ENCODE measurements at regions not wholly inside any gene's neighbourhood (a gene's known extent, or its start where the extent isn't known, plus 50 kb on each side); places are given as distances from the start of the nearest gene placed in this dataset.

DNA sequence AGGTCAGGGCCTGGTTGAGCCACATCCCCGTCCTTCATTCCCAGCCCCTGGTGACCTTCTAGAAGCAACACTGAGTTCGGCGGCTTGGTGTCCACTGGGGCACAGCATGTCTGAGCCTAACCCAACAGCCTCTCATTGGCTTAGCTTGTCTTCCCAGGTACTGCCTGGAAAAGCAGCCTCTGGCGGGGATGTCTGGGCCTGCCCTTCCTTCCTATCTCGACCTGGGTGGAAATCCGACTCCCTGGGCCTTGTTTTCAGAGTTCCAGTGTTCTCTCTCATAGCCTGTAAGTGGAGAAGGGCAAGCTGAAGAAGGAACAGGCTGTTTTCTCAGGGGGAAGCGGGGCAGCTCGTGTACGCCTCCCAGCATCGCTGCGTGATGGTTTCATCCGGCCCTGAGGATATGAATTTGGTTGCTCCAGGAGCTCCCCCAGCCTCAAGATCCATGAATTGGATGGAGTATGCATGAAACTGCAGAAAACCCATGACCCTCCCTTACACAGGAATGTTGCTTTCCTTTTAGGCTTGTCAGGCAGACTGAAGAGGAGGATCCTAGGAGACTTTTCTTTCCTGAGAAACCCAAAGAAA lies 116.5 kb upstream of the IRF2BP2 start:
- H3K27ac Mint-ChIP-seq: peak overlapping the region; percentile 98
- H3K36me3 Mint-ChIP-seq (ENCODE audit: low read depth): no peaks in the 10 kb centered on the region
- H3K9me3 Mint-ChIP-seq: no peaks in the 10 kb centered on the region
- peak; percentile 45 for DNase-seq
- TF ChIP-seq, protein P1, sequence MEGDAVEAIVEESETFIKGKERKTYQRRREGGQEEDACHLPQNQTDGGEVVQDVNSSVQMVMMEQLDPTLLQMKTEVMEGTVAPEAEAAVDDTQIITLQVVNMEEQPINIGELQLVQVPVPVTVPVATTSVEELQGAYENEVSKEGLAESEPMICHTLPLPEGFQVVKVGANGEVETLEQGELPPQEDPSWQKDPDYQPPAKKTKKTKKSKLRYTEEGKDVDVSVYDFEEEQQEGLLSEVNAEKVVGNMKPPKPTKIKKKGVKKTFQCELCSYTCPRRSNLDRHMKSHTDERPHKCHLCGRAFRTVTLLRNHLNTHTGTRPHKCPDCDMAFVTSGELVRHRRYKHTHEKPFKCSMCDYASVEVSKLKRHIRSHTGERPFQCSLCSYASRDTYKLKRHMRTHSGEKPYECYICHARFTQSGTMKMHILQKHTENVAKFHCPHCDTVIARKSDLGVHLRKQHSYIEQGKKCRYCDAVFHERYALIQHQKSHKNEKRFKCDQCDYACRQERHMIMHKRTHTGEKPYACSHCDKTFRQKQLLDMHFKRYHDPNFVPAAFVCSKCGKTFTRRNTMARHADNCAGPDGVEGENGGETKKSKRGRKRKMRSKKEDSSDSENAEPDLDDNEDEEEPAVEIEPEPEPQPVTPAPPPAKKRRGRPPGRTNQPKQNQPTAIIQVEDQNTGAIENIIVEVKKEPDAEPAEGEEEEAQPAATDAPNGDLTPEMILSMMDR (IDR thresholded peaks at IDR 0.05): no peak
- H3K4me3 Mint-ChIP-seq: peak overlapping the region; percentile 48
- no peaks in the 10 kb centered on the region for H3K27me3 Mint-ChIP-seq (ENCODE audit: low read depth, poor library complexity)
- peaks cover 99% of the 10 kb centered on the region for H3K4me1 Mint-ChIP-seq

DNA sequence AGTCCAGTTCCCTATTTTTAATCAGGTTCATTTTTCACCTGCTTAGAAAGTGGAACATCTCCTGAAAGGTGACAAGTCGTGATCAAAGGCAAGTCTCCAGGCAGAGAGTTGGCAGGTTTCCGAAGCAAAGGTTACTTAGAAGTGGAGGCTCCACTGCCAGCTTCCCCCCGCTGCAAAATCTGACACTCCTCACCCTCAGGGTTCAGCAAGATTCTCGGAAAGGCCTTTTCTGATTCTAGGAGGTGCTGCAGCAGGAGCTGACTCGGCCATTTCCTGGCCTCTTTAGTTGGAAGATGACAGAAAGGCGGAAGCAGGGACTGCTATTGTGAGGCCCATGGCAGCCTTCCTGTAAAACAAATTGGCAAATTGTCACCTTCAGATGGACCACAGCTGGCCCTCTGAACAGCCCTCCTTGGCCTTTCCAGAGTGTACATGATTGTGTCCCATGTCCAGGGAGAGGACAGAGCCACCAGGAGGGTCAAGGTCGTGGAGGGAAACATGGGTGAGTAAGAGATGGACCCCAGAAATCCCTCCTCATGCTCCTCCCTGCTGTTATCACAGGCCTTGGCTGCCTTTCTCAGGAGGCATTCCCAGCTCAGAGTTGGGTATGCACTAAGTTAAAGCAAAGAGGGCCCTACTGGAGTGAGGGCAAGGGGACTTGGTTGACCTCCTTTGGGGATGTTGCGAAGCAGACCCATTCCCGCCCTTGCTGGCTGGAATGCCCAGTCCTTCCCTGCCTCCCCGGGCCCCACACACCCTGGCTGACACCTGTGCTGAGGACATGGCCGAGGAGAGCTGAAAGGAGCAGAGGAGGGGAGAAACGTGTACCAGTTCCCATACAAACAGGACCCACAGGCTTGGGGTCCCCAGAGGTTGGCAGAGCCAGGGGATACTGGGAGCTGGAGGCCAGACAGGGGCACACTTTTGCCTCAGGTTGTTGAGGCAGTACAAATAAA lies 115.5 kb upstream of the IRF2BP2 start:
- TF ChIP-seq, protein P1 (IDR thresholded peaks at IDR 0.05): no peak
- DNase-seq: no peak
- H3K9me3 Mint-ChIP-seq: no peaks in the 10 kb centered on the region

DNA sequence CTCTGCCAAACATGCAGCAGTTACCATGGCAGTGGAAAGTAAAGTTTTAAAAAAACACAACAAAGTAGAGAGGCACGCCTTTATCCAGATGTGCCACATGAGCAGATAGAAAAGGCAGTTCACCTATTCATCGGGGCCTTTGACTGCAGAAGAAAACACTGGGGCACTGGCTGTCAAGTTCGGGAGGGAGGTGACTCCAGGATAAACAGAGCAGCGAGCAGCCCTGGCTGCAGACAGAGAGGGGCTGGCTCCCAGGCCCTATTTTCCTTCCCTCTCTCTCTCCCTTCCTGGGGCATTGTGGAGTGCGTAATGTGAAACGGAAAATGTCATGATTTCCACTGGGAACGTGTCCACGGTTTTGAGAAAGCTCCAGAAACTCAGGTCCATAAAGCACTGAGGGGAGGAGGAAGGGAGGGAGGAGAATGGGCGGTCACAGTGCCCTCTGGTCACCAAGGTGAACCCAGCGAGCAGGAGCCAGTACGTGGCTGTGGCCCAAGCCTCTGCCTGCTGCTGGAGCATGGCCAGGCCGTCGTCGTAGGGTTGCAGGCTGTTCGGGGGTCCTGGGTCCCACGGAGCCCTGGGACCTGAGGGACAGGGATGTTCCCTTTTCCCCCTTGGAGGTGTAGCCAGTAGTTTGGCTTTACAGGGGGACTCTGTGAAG lies 114.7 kb upstream of the IRF2BP2 start:
- peak overlapping the region; percentile 58 for H3K4me3 Mint-ChIP-seq
- no peaks in the 10 kb centered on the region for H3K36me3 Mint-ChIP-seq (ENCODE audit: low read depth)
- H3K9me3 Mint-ChIP-seq: no peaks in the 10 kb centered on the region
- H3K27me3 Mint-ChIP-seq (ENCODE audit: low read depth, poor library complexity): peaks cover 6% of the 10 kb centered on the region
- no peak for DNase-seq
- TF ChIP-seq, protein P1 (IDR thresholded peaks at IDR 0.05): no peak
- H3K4me1 Mint-ChIP-seq: peaks cover 99% of the 10 kb centered on the region
- H3K27ac Mint-ChIP-seq: peak overlapping the region; percentile 98

More for the DNA sequence above, 115.5 kb upstream of the IRF2BP2 start:
- H3K27me3 Mint-ChIP-seq (ENCODE audit: low read depth, poor library complexity): peaks cover 3% of the 10 kb centered on the region
- H3K27ac Mint-ChIP-seq: peak overlapping the region; percentile 98
- H3K4me1 Mint-ChIP-seq: peaks cover 99% of the 10 kb centered on the region
- H3K4me3 Mint-ChIP-seq: peak overlapping the region; percentile 58
- H3K36me3 Mint-ChIP-seq (ENCODE audit: low read depth): no peaks in the 10 kb centered on the region

DNA sequence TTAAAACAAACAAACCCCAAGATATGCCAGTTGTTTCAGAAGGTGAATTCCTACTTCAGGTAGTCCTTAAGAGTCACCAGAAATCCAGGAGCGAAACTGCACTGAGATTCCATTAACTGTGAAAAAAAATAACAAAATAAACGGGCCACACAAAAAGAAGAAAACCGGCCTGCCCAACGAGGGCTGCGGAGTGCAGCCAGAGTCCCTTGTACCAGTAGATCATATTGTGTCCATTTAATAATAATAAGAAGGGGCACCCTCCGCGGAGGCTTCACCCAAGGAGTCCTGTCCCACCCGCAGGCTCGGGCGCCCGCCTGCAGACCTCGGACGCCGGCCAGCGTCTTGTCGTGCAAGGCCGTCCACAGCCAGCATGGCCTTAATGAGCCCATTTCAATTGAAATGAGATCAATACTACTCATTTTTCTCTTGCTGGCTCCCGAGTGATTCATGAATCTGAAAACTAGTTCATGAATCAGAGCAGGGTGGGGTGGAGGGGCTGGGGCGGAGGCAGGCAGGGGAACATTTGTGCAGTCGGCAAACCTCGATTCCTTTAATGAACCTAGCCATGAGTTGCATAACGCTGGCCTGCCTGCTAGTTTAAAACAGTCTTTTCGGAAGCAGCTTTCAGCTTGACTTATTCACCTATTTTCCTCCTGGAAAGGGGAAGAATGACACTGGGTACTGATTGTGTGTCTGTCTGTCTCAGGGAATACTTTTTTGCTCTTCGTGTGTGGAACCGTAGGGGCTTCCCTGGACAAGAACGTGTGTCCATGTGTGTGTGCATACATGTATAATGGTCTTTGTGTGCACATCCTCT lies 113.1 kb upstream of the IRF2BP2 start:
- Mint-ChIP-seq H3K4me3 (peak overlapping the region; percentile 58), H3K9me3 (no peaks in the 10 kb centered on the region), H3K27me3 (ENCODE audit: low read depth, poor library complexity) (peaks cover 6% of the 10 kb centered on the region), H3K27ac (peak overlapping the region; percentile 98), H3K4me1 (peaks cover 100% of the 10 kb centered on the region), H3K36me3 (ENCODE audit: low read depth) (no peaks in the 10 kb centered on the region)
- TF ChIP-seq, protein P1 (IDR thresholded peaks at IDR 0.05): no peak
- no peak for DNase-seq

DNA sequence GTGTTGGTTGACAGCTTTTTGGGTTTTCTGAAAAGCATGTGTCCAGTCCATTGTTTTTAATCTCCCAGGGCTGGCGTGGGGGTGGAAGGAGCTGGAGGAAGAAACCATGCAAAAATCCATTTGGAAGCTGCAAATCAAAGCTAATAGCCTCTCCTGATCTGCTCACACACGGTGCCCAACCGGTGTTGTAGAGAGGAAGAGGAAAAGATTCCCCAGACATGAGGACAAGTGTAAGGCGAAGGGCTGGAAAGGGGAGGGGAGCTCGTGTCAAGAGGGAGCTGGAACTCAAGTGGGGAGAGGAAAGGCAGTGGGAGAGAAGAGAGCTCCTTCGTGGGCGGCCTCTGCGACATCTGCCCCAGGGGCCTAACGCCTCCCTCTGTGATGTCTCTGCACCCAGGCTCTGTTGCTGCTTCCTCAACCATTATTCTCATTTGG lies 112.3 kb upstream of the IRF2BP2 start:
- Mint-ChIP-seq H3K9me3 (no peaks in the 10 kb centered on the region), H3K4me3 (peak overlapping the region; percentile 50), H3K27ac (peak overlapping the region; percentile 96), H3K27me3 (ENCODE audit: low read depth, poor library complexity) (peaks cover 6% of the 10 kb centered on the region), H3K36me3 (ENCODE audit: low read depth) (no peaks in the 10 kb centered on the region), H3K4me1 (peaks cover 100% of the 10 kb centered on the region)
- TF ChIP-seq, protein P1 (IDR thresholded peaks at IDR 0.05): no peak
- no peak for DNase-seq

Measured in nephron progenitor cell (in vitro differentiated cells).